Ascending aorta (tissue), 2 donors: ENCODE measurements at regions not wholly inside any gene's neighbourhood (a gene's known extent, or its start where the extent isn't known, plus 50 kb on each side); places are given as distances from the start of the nearest gene placed in this dataset.

Experiments
- DNase-seq, 2 donors: peaks; one replicate each; pipeline ENCODE4 v3.0.0-alpha.2; 2019; ENCODE audit warnings: low spot score in 2 of 2
- H3K27ac ChIP-seq, 2 donors: fragments of 200-600 bp; sonication (generic); one replicate each; pipeline ENCODE4 v1.5.1; 2016 to 2017; ENCODE audit warnings: mild to moderate bottlenecking in 1 of 2
- H3K27me3 ChIP-seq: fragments of 200-600 bp; sonication (generic); one replicate; pipeline ENCODE4 v1.5.1; 2017
- H3K36me3 ChIP-seq, 2 donors: fragments of 200-600 bp; sonication (generic); one replicate each; pipeline ENCODE4 v1.5.1; 2016
- H3K4me1 ChIP-seq, 2 donors: fragments of 200-600 bp; sonication (generic); one replicate each; pipeline ENCODE4 v1.5.1; 2016 to 2017; ENCODE audit warnings: mild to moderate bottlenecking in 1 of 2
- H3K4me3 ChIP-seq, 2 donors: fragments of 200-600 bp; sonication (generic); one replicate each; pipeline ENCODE4 v1.5.1; 2016 to 2017; ENCODE audit warnings: mild to moderate bottlenecking in 1 of 2
- H3K9me3 ChIP-seq, 2 donors: fragments of 200-600 bp; sonication (generic); one replicate each; pipeline ENCODE4 v1.5.1; 2016
- CTCF ChIP-seq, 3 experiments: fragments of 200-600 bp in 2 of 3; fragments of 450-650 bp in 1 of 3; sonication (generic) in 2 of 3; IDR thresholded peaks; one replicate each; pipeline ENCODE4 v1.5.1; 2016 to 2019; ENCODE audit warnings: antibody characterized with exemption in 3 of 3, mild to moderate bottlenecking in 1 of 3, moderate library complexity in 1 of 3
- intact Hi-C: fragments of 100-400 bp; cut with DNase I; formaldehyde crosslinking; loops from one replicate; pipeline ENCODE4 v1.15.1; 2023

- no peak for DNase-seq
- no peaks in the 10 kb centered on the region for H3K36me3 ChIP-seq
- no peak overlapping the region for H3K27ac ChIP-seq
- H3K4me3 ChIP-seq = no peak overlapping the region
- no peaks in the 10 kb centered on the region for H3K4me1 ChIP-seq
- no peaks in the 10 kb centered on the region for H3K9me3 ChIP-seq
- no peak for TF ChIP-seq CTCF (IDR thresholded peaks at IDR 0.05)
- H3K27me3 ChIP-seq = no peaks in the 10 kb centered on the region
- intact Hi-C loops = no loop called here
These were observed 291.5 kb downstream of the SP3 start for GRCh38 chr2:173673640-173674039.

- intact Hi-C loops = no loop called here
These were observed 288.5 kb downstream of the SP3 start for GRCh38 chr2:173676647-173677046.

GRCh38 chr2:173678186-173678585, 287.0 kb downstream of the SP3 start:
- intact Hi-C loops = no loop called here
- no peak for DNase-seq
- H3K4me1 ChIP-seq = no peaks in the 10 kb centered on the region
- H3K4me3 ChIP-seq = no peak overlapping the region
- H3K27ac ChIP-seq = no peak overlapping the region
- TF ChIP-seq CTCF (IDR thresholded peaks at IDR 0.05) = no peak
- H3K36me3 ChIP-seq = no peaks in the 10 kb centered on the region
- H3K9me3 ChIP-seq = peaks cover 0 to 4% of the 10 kb centered on the region in 2 donors
- H3K27me3 ChIP-seq = no peaks in the 10 kb centered on the region

More at GRCh38 chr2:173676647-173677046, 288.5 kb downstream of the SP3 start:
- no peaks in the 10 kb centered on the region for H3K36me3 ChIP-seq
- TF ChIP-seq CTCF (IDR thresholded peaks at IDR 0.05) = no peak
- no peaks in the 10 kb centered on the region for H3K4me1 ChIP-seq
- no peak for DNase-seq
- H3K27me3 ChIP-seq = no peaks in the 10 kb centered on the region
- H3K4me3 ChIP-seq = no peak overlapping the region
- peaks cover 0 to 4% of the 10 kb centered on the region in 2 donors for H3K9me3 ChIP-seq
- no peak overlapping the region for H3K27ac ChIP-seq

GRCh38 chr2:173680574-173680973, 284.6 kb downstream of the SP3 start:
- no peak overlapping the region for H3K4me3 ChIP-seq
- H3K4me1 ChIP-seq = no peaks in the 10 kb centered on the region
- no peak for TF ChIP-seq CTCF (IDR thresholded peaks at IDR 0.05)
- intact Hi-C loops = no loop called here
- no peak overlapping the region for H3K27ac ChIP-seq
- H3K36me3 ChIP-seq = no peaks in the 10 kb centered on the region
- DNase-seq = no peak
- no peaks in the 10 kb centered on the region for H3K27me3 ChIP-seq
- H3K9me3 ChIP-seq = peaks cover 0 to 4% of the 10 kb centered on the region in 2 donors

- no peak overlapping the region for H3K27ac ChIP-seq
- TF ChIP-seq CTCF (IDR thresholded peaks at IDR 0.05) = no peak
- no peak for DNase-seq
- H3K4me1 ChIP-seq = no peaks in the 10 kb centered on the region
- no peaks in the 10 kb centered on the region for H3K27me3 ChIP-seq
- no peak overlapping the region for H3K4me3 ChIP-seq
- no peaks in the 10 kb centered on the region for H3K36me3 ChIP-seq
- intact Hi-C loops = no loop called here
- peaks cover 0 to 4% of the 10 kb centered on the region in 2 donors for H3K9me3 ChIP-seq
These were observed 283.1 kb downstream of the SP3 start for GRCh38 chr2:173681881-173682650.
